Embryonic facial prominence (tissue), 1 donor: ENCODE measurements at regions not wholly inside any gene's neighbourhood (a gene's known extent, or its start where the extent isn't known, plus 50 kb on each side); places are given as distances from the start of the nearest gene placed in this dataset.

Experiments
- DNase-seq: peaks from one replicate; pipeline ENCODE4 v3.0.0-alpha.2; 2016; ENCODE audit errors: extremely low spot score

DNA sequence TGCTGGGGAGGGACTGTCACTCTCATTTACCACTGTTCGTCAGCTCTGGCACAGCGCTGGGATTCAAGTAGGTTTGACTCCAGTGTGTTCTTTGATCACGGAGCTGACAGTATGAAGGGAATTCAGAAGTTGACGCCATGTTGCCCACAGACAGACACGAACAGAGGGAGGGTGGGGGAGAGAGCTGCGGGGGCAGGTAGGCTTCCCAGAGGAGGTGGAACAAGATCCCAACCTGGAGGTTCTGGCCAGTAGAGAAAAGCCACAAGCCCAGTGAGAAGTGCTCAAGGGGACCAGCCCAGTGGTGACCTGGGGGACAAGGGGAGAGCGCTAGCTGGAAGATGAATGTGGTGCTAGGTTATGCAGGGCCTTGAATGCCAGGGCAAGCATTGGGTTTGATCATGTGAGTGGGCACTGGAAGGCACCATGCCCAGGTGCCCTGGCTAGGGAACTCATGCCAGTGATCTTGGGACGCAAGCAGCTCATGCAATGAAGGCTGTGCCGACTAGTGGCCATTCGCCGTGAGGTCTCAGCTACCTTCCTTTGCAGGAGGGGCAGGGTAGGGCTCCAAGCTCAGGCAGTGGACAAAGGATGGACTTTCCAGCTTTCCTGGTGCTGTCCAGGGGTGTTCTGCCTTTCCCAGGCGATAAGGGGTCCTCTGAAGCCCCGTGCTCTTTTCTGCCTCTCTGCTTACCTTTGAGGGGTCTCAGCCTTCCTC, 50.4 kb upstream of the APCDD1L start:
- DNase-seq, result no peak
